BLaER1 treated with 17β-estradiol and CSF1 and Interleukin-3, amounts not matched to agents 10 nM and 100 nM (cell line): ENCODE measurements at regions not wholly inside any gene's neighbourhood (a gene's known extent, or its start where the extent isn't known, plus 50 kb on each side); places are given as distances from the start of the nearest gene placed in this dataset.

Experiments
- H3K27ac ChIP-seq, 11 experiments: shearing (Covaris generic); formaldehyde crosslinking; 2 replicates each; pipeline ENCODE4 v1.8.1; 2022
- H3K27me3 ChIP-seq, 11 experiments: shearing (Covaris generic); formaldehyde crosslinking; 2 replicates each; pipeline ENCODE4 v1.8.1; 2022
- H3K36me3 ChIP-seq, 11 experiments: shearing (Covaris generic); formaldehyde crosslinking; 2 replicates each; pipeline ENCODE4 v1.8.1; 2022
- H3K4me1 ChIP-seq, 10 experiments: shearing (Covaris generic); formaldehyde crosslinking; 2 replicates each; pipeline ENCODE4 v1.8.1; 2022
- H3K4me2 ChIP-seq, 11 experiments: shearing (Covaris generic); formaldehyde crosslinking; 2 replicates each; pipeline ENCODE4 v1.8.1; 2022
- H3K4me3 ChIP-seq, 10 experiments: shearing (Covaris generic); formaldehyde crosslinking; 2 replicates each; pipeline ENCODE4 v1.8.1; 2022
- H3K9ac ChIP-seq, 11 experiments: shearing (Covaris generic); formaldehyde crosslinking; 2 replicates each; pipeline ENCODE4 v1.8.1; 2022
- H3K9me3 ChIP-seq, 11 experiments: shearing (Covaris generic); formaldehyde crosslinking; replicated peaks in 1 of 11; 2 replicates each; pipeline ENCODE4 v1.8.1; 2022
- H4K20me1 ChIP-seq, 11 experiments: shearing (Covaris generic); formaldehyde crosslinking; 2 replicates each; pipeline ENCODE4 v1.8.1; 2022
- Cebpa-rat ChIP-seq, 11 experiments: shearing (Covaris generic); IDR thresholded peaks; 2 replicates each; pipeline ENCODE4 v1.8.1; 2022

DNA sequence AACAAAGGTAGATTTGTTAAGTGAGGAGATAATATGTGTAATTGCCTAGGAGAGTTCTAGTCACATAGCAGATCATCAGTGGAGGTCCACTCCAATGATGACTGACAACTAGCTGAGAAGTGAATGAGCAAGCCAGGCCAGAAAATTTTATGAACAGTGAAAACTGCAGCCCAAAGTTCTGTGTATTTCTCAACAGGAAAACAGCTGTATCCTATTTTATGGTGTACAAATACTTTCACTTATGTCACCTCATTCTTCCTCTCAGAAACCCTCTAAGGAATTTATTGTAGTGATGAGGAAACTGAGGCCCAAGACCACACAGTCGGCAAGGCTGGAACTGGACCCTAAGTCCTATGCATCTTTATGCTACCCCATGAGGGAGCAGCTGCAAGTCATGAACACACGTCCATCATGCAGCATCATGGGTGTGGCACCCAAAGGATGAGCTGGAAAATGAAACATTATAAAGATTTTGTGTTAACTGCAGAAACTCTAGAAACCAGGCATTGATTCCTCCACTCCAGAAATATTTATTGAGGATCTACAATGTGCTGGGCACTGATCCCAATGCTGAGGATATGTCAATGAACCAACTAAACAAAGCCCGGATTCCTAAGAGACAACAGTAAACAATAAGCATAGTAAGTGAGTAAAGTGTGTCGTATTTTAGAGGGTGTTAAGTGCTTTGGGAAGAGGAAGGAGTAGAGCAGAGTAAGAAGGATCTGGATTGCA is 99.5 kb upstream of the DUSP10 start:
- Histone ChIP-seq H3K4me2 (peak overlapping the region; percentile 51 to 93 (median 85)), H4K20me1 (no peaks in the 10 kb centered on the region), H3K4me3 (peak overlapping the region in 3 of 10 experiments; percentile 2 to 24 (median 23); a peak in 3 of 20 replicates), H3K4me1 (peaks cover 34 to 59% (median 53%) of the 10 kb centered on the region in 10 experiments), H3K27me3 (peaks cover 0 to 10% (median 0%) of the 10 kb centered on the region in 11 experiments; a peak in 2 of 22 replicates), H3K9me3 (no peaks in the 10 kb centered on the region), H3K36me3 (no peaks in the 10 kb centered on the region), H3K27ac (peak overlapping the region in 10 of 11 experiments; percentile 14 to 98 (median 88); a peak in 19 of 22 replicates), H3K9ac (peak overlapping the region in 8 of 11 experiments; percentile 58 to 87 (median 77); a peak in 16 of 22 replicates)
- peak in 6 of 11 experiments; percentile 26 to 77 (median 50); a peak in 8 of 22 replicates for TF ChIP-seq Cebpa-rat (IDR thresholded peaks at IDR 0.05)

DNA sequence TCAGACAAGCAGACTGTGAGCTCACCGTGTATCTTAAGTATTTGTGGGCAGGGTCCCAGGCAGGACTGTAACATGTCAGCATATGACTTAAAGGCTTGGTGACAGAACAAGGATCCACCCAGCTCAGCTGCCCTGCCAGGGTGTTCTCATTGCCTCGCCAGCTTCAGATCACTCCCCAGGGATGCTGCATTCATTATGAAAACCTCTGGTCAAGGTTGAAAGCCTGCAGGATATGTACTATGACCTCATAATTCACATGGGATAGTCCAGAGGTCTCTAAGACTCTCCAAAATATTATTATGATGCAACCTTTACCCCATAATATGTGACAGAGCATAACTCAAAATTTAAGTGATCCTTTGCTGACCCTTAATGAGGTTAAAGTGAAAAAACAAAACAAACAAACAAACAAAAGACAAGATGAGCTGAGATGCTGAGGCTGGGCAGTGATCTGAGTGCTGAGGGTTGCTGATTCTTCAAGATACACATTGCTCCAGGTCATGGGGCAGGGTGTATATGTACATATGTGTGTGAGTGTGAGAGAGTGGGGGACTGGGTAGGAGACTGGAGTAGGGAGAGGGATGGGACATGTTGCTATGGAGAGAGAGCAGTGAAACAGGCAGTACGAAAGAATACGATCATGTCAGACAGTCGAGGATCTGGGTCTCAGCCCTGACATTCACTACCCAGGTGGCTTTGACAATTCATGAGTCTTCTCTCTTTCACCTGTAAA is 98.8 kb upstream of the DUSP10 start:
- H3K4me2 ChIP-seq: peak overlapping the region; percentile 51 to 93 (median 85)
- H4K20me1 ChIP-seq: no peaks in the 10 kb centered on the region
- no peaks in the 10 kb centered on the region for H3K9me3 ChIP-seq
- TF ChIP-seq Cebpa-rat (IDR thresholded peaks at IDR 0.05): peak in 4 of 11 experiments; percentile 49 to 88 (median 62); a peak in 5 of 22 replicates
- H3K9ac ChIP-seq: peak overlapping the region in 8 of 11 experiments; percentile 58 to 87 (median 77); a peak in 16 of 22 replicates
- H3K4me1 ChIP-seq: peaks cover 34 to 59% (median 53%) of the 10 kb centered on the region in 10 experiments
- peaks cover 0 to 10% (median 0%) of the 10 kb centered on the region in 11 experiments; a peak in 2 of 22 replicates for H3K27me3 ChIP-seq
- H3K4me3 ChIP-seq: peak overlapping the region in 3 of 10 experiments; percentile 2 to 24 (median 23); a peak in 3 of 20 replicates
- peak overlapping the region in 10 of 11 experiments; percentile 14 to 98 (median 88); a peak in 20 of 22 replicates for H3K27ac ChIP-seq
- no peaks in the 10 kb centered on the region for H3K36me3 ChIP-seq

DNA sequence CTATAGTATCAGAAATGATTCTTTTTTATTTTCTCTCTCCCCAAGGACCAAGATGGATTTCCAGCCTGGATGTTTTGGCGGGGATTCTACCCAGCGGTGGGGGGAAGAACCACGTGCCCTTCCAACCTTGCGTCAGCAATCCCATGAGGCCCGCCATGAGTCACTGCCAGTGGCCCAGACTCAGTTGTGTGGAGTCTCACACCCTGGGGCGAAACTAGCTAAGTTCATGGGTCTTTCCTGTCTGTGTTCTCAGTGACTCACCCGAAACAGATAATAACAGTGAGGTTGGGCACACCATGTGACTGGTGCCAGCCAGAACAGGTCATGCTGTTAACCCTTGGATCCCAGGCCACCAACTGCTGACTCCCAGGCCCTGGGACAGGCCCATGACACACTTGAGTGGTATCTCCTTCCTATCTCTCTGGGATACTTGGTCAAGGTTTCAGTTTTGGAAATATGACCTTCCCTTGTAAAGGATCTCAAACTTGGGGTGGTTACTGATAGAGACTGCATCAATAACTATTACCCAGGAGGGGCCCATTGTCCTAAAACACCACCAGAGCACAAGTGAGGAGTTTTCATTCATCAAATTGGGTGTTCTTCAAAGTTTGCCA is 98.0 kb upstream of the DUSP10 start:
- TF ChIP-seq Cebpa-rat (IDR thresholded peaks at IDR 0.05): no peak
- H3K4me2 ChIP-seq: peak overlapping the region; percentile 51 to 93 (median 85)
- peak overlapping the region in 2 of 10 experiments; percentile 2 to 23; a peak in 2 of 20 replicates for H3K4me3 ChIP-seq
- H3K27ac ChIP-seq: peak overlapping the region in 10 of 11 experiments; percentile 14 to 98 (median 88); a peak in 19 of 22 replicates
- no peaks in the 10 kb centered on the region for H4K20me1 ChIP-seq
- H3K9me3 ChIP-seq: no peaks in the 10 kb centered on the region
- H3K27me3 ChIP-seq: peaks cover 0 to 10% (median 0%) of the 10 kb centered on the region in 11 experiments; a peak in 2 of 22 replicates
- H3K9ac ChIP-seq: peak overlapping the region in 8 of 11 experiments; percentile 58 to 87 (median 77); a peak in 15 of 22 replicates
- no peaks in the 10 kb centered on the region for H3K36me3 ChIP-seq
- H3K4me1 ChIP-seq: peaks cover 34 to 59% (median 53%) of the 10 kb centered on the region in 10 experiments

DNA sequence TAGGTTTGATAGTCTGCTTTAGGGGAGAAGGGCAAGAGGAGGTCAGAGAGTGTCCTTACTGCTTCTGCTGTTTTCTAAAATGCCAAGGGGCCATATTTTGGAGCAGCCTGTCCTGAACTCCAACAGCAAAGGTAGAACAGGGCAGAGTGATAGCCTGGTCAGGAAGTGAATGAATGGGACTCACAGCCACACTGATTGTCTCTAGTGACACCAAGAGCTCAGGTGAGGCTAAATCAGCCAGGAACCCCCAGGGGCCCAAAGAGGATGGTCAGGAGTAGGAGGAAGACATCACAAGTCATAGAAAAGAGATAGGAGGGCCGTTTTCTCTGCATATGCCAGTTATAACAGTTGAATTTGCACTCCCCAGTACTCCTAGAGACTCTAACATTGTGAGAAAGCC is 97.4 kb upstream of the DUSP10 start:
- H3K4me3 ChIP-seq: no peak overlapping the region
- peak overlapping the region in 9 of 11 experiments; percentile 60 to 98 (median 88); a peak in 18 of 22 replicates for H3K27ac ChIP-seq
- H3K9ac ChIP-seq: peak overlapping the region in 6 of 11 experiments; percentile 34 to 87 (median 82); a peak in 7 of 22 replicates

DNA sequence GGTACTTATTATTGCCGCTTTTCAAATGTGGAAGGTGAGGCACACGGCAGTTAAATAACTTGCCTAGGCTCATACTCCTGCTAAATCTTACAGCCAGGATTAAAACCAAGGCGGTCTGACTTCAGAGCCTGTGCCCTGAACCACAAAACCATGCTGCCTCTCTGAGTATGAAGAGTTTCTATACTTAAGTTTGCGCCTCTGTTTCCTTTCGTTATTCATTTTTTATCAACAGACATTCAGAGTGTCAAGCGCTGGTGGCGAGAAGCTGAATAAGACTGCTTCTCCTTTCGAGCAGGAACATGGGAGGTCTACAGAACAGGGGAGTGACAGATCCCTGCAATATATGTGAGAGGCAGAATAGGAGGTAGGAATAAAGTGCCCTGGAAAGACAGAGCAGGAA is 96.0 kb upstream of the DUSP10 start:
- peaks cover 34 to 59% (median 53%) of the 10 kb centered on the region in 10 experiments for H3K4me1 ChIP-seq
- peak overlapping the region in 7 of 11 experiments; percentile 6 to 98 (median 49); a peak in 10 of 22 replicates for H3K27ac ChIP-seq
- no peak for TF ChIP-seq Cebpa-rat (IDR thresholded peaks at IDR 0.05)
- peak overlapping the region in 8 of 11 experiments; percentile 25 to 68 (median 40); a peak in 10 of 22 replicates for H3K9ac ChIP-seq
- H3K4me2 ChIP-seq: peak overlapping the region; percentile 67 to 93 (median 83)
- peaks cover 0 to 10% (median 0%) of the 10 kb centered on the region in 11 experiments; a peak in 2 of 22 replicates for H3K27me3 ChIP-seq
- H4K20me1 ChIP-seq: no peaks in the 10 kb centered on the region
- H3K4me3 ChIP-seq: peak overlapping the region in 4 of 10 experiments; percentile 16 to 38 (median 24); a peak in 3 of 20 replicates
- no peaks in the 10 kb centered on the region for H3K9me3 ChIP-seq
- no peaks in the 10 kb centered on the region for H3K36me3 ChIP-seq

More for the DNA sequence above, 97.4 kb upstream of the DUSP10 start:
- peaks cover 34 to 59% (median 53%) of the 10 kb centered on the region in 10 experiments for H3K4me1 ChIP-seq
- H4K20me1 ChIP-seq: no peaks in the 10 kb centered on the region
- H3K27me3 ChIP-seq: peaks cover 0 to 10% (median 0%) of the 10 kb centered on the region in 11 experiments; a peak in 2 of 22 replicates
- no peaks in the 10 kb centered on the region for H3K36me3 ChIP-seq
- H3K4me2 ChIP-seq: peak overlapping the region; percentile 51 to 93 (median 85)
- no peak for TF ChIP-seq Cebpa-rat (IDR thresholded peaks at IDR 0.05)
- no peaks in the 10 kb centered on the region for H3K9me3 ChIP-seq

DNA sequence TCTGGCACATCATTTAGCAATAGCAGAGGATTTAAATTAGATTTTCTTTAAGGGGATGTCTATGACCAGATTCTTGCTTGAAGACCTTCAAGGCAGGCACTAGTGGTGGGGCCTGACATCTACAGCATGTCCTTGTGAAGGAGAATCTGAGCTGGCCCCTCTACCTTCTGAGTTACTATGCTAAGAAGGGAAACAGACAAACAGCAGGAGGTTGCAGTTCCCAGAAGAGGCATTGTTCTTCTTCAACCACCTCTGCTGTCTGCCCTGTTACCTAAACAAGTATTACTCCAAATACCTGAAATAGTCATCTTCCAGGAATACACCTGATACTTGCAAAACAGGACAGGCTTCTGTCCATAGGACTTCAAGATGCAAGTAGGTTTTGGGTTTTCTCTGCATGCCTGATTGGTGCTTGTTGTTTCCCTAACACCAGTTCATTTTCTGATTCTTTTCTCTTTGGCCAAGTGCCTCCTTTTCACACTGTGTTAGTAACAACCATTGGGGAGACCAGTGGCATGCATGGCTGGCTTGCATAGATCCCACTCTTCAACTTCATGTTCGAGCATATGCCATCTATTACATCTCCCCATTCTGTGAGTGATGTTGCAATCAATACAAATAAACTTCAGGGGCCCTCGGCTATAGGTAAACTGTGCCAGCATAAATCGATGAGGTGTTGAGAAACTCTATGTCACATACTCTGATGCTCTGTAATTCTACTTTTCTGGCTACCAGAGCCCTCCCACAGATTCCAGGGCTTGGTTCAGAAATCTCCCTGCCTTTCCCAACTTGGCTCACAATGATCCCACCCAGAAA is 93.0 kb upstream of the DUSP10 start:
- H3K4me1 ChIP-seq: peaks cover 21 to 32% (median 29%) of the 10 kb centered on the region in 10 experiments

DNA sequence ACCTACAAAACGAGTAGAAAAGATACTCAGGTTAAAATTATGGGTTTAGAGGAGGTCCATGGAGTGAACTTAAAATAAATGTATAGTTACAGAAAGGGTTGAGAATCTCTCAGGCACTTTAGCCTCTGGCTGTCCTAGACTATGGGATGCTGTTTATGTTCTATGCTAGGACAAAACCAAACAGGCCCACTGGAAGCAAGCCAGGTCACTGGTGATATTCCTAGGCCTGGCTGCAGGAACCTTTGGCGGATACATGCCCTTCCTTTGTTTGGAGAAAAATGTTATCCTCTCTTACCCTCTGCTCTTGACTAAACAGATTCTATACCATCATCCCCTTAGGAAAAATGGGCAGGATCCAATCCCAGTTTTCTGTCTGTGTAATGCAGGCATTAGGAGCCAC is 90.7 kb upstream of the DUSP10 start:
- H4K20me1 ChIP-seq: no peaks in the 10 kb centered on the region
- H3K4me3 ChIP-seq: no peak overlapping the region
- H3K9ac ChIP-seq: no peak overlapping the region
- TF ChIP-seq Cebpa-rat (IDR thresholded peaks at IDR 0.05): no peak
- no peak overlapping the region for H3K4me2 ChIP-seq
- H3K27me3 ChIP-seq: peaks cover 0 to 6% (median 0%) of the 10 kb centered on the region in 11 experiments; a peak in 2 of 22 replicates
- peaks cover 7 to 31% (median 14%) of the 10 kb centered on the region in 10 experiments for H3K4me1 ChIP-seq
- H3K36me3 ChIP-seq: no peaks in the 10 kb centered on the region
- H3K9me3 ChIP-seq: 0 out of 22 replicates have a peak, but pooled peaks cover 0 to 4% (median 0%) of the 10 kb centered on the region in 11 experiments
- H3K27ac ChIP-seq: no peak overlapping the region

More for the DNA sequence above, 93.0 kb upstream of the DUSP10 start:
- H3K36me3 ChIP-seq: no peaks in the 10 kb centered on the region
- no peaks in the 10 kb centered on the region for H4K20me1 ChIP-seq
- no peak overlapping the region for H3K27ac ChIP-seq
- H3K9ac ChIP-seq: no peak overlapping the region
- peak in 2 of 11 experiments; percentile 33 to 69; a peak in 1 of 22 replicates for TF ChIP-seq Cebpa-rat (IDR thresholded peaks at IDR 0.05)
- H3K9me3 ChIP-seq: no peaks in the 10 kb centered on the region
- no peak overlapping the region for H3K4me2 ChIP-seq
- peaks cover 0 to 10% (median 0%) of the 10 kb centered on the region in 11 experiments; a peak in 2 of 22 replicates for H3K27me3 ChIP-seq
- no peak overlapping the region for H3K4me3 ChIP-seq
